ENCODE measurements at regions not wholly inside any gene's neighbourhood (a gene's known extent, or its start where the extent isn't known, plus 50 kb on each side); places are given as distances from the start of the nearest gene placed in this dataset.

- TF ChIP-seq USF2 (IDR thresholded peaks at IDR 0.05; ENCODE audit: low read length), result no peak
- TF ChIP-seq EP300 (IDR thresholded peaks at IDR 0.05; ENCODE audit: borderline replicate concordance in 1 of 2, low read depth in 2 of 2, low read length in 2 of 2), result no peak
- no peak for TF ChIP-seq KDM4A (IDR thresholded peaks at IDR 0.05; ENCODE audit: low read depth, low read length, severe bottlenecking)
- TF ChIP-seq GTF2F1 (IDR thresholded peaks at IDR 0.05; ENCODE audit: borderline replicate concordance, low read depth, low read length), result no peak
- no peak for TF ChIP-seq RAD21 (IDR thresholded peaks at IDR 0.05 in 1 of 2, conservative IDR thresholded peaks at IDR 0.05 in 1 of 2; ENCODE audit: low read depth in 2 of 2, low read length in 2 of 2)
- TF ChIP-seq RBBP5 (IDR thresholded peaks at IDR 0.05; ENCODE audit: borderline replicate concordance, low read depth, low read length), result no peak
- no peak for TF ChIP-seq SRF (IDR thresholded peaks at IDR 0.05; ENCODE audit: low read depth, low read length)
- TF ChIP-seq BCL11A (IDR thresholded peaks at IDR 0.05; ENCODE audit: low read depth in 2 of 2, low read length in 2 of 2), result no peak
- TF ChIP-seq SIX5 (IDR thresholded peaks at IDR 0.05; ENCODE audit: low read depth, low read length), result no peak
Observed at GRCh38 chr18:52236131-52236530, 103.9 kb upstream of the DCC start (continued).
